ENCODE measurements at regions not wholly inside any gene's neighbourhood (a gene's known extent, or its start where the extent isn't known, plus 50 kb on each side); places are given as distances from the start of the nearest gene placed in this dataset.

- TF ChIP-seq, protein P1, sequence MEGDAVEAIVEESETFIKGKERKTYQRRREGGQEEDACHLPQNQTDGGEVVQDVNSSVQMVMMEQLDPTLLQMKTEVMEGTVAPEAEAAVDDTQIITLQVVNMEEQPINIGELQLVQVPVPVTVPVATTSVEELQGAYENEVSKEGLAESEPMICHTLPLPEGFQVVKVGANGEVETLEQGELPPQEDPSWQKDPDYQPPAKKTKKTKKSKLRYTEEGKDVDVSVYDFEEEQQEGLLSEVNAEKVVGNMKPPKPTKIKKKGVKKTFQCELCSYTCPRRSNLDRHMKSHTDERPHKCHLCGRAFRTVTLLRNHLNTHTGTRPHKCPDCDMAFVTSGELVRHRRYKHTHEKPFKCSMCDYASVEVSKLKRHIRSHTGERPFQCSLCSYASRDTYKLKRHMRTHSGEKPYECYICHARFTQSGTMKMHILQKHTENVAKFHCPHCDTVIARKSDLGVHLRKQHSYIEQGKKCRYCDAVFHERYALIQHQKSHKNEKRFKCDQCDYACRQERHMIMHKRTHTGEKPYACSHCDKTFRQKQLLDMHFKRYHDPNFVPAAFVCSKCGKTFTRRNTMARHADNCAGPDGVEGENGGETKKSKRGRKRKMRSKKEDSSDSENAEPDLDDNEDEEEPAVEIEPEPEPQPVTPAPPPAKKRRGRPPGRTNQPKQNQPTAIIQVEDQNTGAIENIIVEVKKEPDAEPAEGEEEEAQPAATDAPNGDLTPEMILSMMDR (IDR thresholded peaks at IDR 0.05; ENCODE audit: low read depth, low read length) = no peak
- DNase-seq (ENCODE audit: extremely low read depth, low read depth) = no peak
These were observed 747.7 kb downstream of the KCTD16 start for GRCh38 chr5:144918371-144918770.

DNA sequence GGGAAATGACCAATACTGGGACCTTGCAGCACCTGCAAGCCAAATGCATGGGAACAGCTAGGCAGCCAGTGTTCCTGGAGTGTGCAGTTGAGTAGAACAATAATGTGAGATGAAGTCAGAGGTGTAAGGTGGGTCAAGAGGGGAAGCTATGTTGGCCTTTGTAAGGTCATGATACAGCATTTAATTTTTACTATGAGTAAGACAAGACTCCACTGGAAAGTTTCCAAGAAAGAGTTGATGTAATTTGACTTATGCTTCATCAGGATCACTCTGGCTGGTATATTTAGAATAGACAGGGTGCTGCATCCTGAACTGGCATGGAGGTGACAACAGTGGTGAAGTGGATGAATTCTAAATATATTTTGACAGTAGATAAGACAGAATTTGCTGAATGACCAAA lies 744.8 kb downstream of the KCTD16 start:
- TF ChIP-seq, protein P1 (IDR thresholded peaks at IDR 0.05; ENCODE audit: low read depth, low read length) = no peak
- DNase-seq (ENCODE audit: extremely low read depth, low read depth) = no peak

DNA sequence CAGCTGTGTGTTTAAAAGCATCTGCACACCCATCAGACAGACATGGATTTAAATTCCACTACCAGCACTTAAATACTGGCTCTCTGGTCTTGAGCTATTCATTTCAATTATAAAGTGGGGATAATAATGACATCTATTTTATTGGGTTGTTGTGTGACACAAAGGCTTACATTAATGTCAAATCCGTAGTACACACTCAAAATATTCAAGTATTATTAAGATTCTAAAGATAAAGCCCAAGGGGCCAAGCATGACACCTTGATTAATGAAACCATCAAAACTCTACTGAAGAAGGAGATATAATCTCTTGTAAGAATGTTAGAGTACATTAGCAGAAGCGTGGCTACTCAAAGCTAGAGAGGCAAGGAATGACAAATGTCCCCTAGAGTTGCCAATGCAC lies 743.0 kb downstream of the KCTD16 start:
- DNase-seq (ENCODE audit: extremely low read depth, low read depth) = no peak
- TF ChIP-seq, protein P1 (IDR thresholded peaks at IDR 0.05; ENCODE audit: low read depth, low read length) = no peak

- TF ChIP-seq, protein P1 (IDR thresholded peaks at IDR 0.05; ENCODE audit: low read depth, low read length) = no peak
- no peak for DNase-seq (ENCODE audit: extremely low read depth, low read depth)
These were observed 725.8 kb downstream of the KCTD16 start for GRCh38 chr5:144896473-144896872.

- TF ChIP-seq, protein P1 (IDR thresholded peaks at IDR 0.05; ENCODE audit: low read depth, low read length) = no peak
- DNase-seq (ENCODE audit: extremely low read depth, low read depth) = no peak
These were observed 716.0 kb downstream of the KCTD16 start for GRCh38 chr5:144886668-144887067.

DNA sequence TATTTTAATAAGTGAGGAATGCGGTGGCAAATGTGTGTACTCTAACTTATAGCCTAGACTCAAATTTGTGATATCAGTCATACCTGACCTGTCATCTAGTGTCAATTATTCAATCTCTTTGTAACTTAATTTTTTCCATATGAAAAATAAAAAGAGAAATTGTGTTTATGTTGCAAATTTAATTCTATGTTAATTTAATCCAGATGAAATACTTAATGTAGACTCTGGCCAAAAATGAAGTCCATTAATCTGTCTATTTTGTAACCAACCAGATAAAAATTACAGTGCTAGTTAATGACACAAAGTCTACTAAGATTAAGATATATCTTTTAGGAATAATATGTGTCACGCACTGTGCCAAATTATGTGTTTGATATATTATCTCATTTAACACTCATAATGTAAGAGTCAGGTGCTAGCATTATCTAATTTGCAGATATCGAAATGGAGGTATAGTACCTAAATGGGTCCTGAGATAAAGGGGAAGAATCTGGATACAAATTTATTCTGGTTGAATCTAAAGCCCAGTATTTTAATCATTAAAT lies 712.1 kb downstream of the KCTD16 start:
- DNase-seq (ENCODE audit: extremely low read depth, low read depth) = no peak
- TF ChIP-seq, protein P1 (IDR thresholded peaks at IDR 0.05; ENCODE audit: low read depth, low read length) = no peak

GRCh38 chr5:144880513-144880912 lies 709.8 kb downstream of the KCTD16 start:
- DNase-seq (ENCODE audit: extremely low read depth, low read depth) = no peak
- TF ChIP-seq, protein P1 (IDR thresholded peaks at IDR 0.05; ENCODE audit: low read depth, low read length) = no peak

Data from AG09319 (cell line).